ENCODE measurements at regions not wholly inside any gene's neighbourhood (a gene's known extent, or its start where the extent isn't known, plus 50 kb on each side); places are given as distances from the start of the nearest gene placed in this dataset.

DNA sequence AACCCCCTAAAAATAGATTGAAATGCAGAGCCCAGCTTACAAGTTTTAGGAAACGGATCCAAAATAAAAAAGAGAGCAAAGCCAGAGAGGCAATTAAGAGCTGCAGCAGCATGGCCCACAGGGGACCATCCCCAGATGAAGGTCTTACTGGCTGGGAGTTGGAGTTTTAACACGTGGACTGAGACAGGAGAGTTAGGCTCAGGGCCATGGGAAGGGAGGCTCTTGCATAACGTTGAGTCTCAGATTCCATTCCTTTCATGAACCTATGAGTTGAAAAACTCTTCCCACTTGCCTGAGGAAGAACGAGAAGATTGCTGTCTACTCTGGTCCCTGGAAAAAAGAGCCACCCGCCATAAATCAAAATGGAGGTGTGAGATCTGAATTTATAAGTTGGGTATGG lies 101.8 kb upstream of the NDUFV2 start:
- TF ChIP-seq GATA3 (IDR thresholded peaks at IDR 0.05; ENCODE audit: low read depth, low read length), result no peak

- TF ChIP-seq GATA2 (IDR thresholded peaks at IDR 0.05; ENCODE audit: low read depth, low read length) (no peak), GATA3 (IDR thresholded peaks at IDR 0.05; ENCODE audit: low read depth, low read length) (no peak)
Observed at GRCh38 chr18:9001209-9001608, 101.3 kb upstream of the NDUFV2 start.

- no peak for TF ChIP-seq GATA3 (IDR thresholded peaks at IDR 0.05; ENCODE audit: low read depth, low read length)
- TF ChIP-seq GATA2 (IDR thresholded peaks at IDR 0.05; ENCODE audit: low read depth, low read length), result no peak
Observed at GRCh38 chr18:9003406-9004100, 98.9 kb upstream of the NDUFV2 start.

DNA sequence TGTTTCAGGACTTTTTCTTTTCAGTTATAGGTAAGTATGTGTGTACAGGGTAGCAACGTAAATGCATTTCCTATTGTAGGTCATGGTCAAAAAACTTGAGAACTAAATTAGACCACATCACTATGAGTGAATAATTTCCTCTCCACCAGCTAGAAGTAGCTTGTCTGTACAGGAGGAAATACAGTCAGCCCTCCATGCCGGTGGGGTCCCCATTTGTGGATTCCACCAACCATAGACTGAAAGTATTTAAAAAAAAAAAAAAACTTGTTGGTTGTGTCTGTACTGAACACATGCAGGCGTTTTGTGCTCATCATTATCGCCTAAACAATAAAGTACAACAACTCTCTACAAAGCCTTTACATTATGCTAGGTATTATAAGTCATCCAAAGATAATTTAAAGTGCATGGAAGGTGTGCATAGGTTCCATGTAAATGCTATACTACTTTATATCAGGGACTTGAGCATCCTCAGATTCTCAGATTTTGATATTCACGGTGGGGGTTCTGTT lies 94.2 kb upstream of the NDUFV2 start:
- TF ChIP-seq GATA2 (IDR thresholded peaks at IDR 0.05; ENCODE audit: low read depth, low read length) (no peak), GATA3 (IDR thresholded peaks at IDR 0.05; ENCODE audit: low read depth, low read length) (no peak)

DNA sequence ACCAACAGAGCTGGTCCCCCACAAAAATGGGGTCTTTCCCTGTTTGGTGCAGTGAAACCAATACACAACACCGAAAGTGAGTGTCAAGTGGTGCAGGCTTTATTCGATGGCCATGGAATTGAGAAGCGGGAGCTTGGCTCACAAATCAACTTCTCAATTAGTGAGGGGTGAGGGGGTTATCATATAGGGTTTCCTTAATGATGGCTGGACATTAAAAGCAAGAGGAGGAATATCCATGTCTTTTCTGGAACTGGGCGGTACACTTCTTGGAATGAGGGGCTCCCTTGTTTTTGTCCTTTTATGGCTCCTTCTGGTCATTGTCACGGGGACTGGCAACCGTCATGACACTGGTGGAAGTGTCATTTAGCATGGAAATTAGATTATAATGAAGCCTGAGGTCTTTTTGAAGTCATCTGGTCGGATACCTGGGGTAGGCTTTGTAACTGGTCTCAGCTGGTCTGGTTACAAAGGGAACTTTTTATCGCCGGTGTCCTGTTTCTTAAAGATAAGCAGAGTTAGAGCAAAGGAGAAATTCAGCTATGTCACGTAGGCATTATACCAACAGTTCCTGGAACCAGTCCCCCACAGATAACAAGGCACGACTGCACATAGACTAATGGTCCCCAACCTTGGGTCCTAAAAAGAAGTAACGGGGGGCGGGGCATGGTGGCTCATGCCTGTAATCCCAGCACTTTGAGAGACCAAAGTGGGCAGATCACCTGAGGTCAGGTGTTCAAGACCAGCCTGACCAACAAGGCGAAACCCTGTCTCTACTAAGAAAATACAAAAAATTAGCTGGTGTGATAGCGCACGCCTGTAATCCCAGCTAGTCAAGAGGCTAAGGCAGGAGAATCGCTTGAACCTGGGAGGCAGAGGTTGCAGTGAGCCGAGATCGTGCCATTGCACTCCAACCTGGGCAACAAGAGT lies 93.5 kb upstream of the NDUFV2 start:
- TF ChIP-seq GATA2 (IDR thresholded peaks at IDR 0.05; ENCODE audit: low read depth, low read length) (no peak), GATA3 (IDR thresholded peaks at IDR 0.05; ENCODE audit: low read depth, low read length) (no peak)

DNA sequence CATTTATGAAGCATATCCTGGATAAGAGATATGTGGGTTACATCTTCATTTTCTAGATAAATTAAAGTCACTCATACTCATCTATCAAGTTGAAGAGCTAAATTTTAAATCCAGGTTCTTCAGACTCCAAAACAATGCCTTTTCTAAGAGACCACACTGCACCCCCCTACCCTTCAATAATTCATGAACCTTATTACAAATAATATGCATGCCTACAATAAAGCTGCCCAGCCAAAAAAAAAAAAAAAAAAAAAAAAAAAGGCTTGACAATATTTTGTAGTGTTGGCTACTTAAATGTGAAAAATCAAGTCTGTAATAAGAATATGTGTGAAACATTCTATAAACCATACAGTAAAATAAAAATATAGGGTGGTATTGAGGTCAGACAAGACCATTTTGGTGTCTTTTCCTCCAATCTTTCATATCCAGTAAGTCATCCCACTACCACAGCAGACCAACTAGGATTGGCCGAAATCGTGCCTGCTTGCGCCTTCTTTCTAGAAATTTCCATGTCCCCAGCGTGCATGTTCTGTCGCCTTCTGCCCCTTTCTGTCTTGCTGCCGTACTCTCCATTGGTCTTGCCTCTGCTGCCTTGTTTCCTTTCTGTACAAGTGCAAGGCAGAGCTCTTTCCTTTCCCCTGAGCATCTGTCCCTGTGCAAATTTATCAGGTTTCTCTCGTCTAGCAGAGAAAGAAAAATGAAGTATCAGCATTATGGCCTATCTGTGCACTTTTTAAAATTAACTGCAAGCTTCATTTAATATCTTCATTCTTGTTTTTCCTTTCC lies 92.6 kb upstream of the NDUFV2 start:
- TF ChIP-seq GATA2 (IDR thresholded peaks at IDR 0.05; ENCODE audit: low read depth, low read length), result no peak
- no peak for TF ChIP-seq GATA3 (IDR thresholded peaks at IDR 0.05; ENCODE audit: low read depth, low read length)

GRCh38 chr18:9011431-9011830 lies 91.1 kb upstream of the NDUFV2 start:
- no peak for TF ChIP-seq GATA2 (IDR thresholded peaks at IDR 0.05; ENCODE audit: low read depth, low read length)
- no peak for TF ChIP-seq GATA3 (IDR thresholded peaks at IDR 0.05; ENCODE audit: low read depth, low read length)

GRCh38 chr18:9013926-9014373 lies 88.5 kb upstream of the NDUFV2 start:
- TF ChIP-seq GATA2 (IDR thresholded peaks at IDR 0.05; ENCODE audit: low read depth, low read length) (no peak), GATA3 (IDR thresholded peaks at IDR 0.05; ENCODE audit: low read depth, low read length) (no peak)

DNA sequence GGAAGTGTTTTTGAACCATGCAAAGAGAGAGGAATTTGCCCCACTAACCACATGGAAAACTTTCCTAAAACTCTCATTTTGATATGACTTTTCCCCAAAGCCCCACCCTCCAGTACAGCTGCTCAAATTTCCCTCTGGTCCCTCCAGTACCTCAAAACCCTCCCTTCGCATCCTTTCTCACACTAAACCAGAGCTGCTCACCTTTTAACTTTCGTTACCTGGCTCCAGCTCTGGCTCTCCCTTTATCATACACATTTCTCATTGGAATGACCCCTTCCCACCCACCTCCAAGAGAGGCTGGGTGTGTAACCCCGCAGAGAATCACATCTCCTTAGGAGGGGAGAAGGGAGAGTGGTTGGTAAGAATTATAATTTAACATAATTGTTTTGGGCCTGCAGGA lies 86.8 kb upstream of the NDUFV2 start:
- TF ChIP-seq GATA3 (IDR thresholded peaks at IDR 0.05; ENCODE audit: low read depth, low read length) (no peak), GATA2 (IDR thresholded peaks at IDR 0.05; ENCODE audit: low read depth, low read length) (no peak)

DNA sequence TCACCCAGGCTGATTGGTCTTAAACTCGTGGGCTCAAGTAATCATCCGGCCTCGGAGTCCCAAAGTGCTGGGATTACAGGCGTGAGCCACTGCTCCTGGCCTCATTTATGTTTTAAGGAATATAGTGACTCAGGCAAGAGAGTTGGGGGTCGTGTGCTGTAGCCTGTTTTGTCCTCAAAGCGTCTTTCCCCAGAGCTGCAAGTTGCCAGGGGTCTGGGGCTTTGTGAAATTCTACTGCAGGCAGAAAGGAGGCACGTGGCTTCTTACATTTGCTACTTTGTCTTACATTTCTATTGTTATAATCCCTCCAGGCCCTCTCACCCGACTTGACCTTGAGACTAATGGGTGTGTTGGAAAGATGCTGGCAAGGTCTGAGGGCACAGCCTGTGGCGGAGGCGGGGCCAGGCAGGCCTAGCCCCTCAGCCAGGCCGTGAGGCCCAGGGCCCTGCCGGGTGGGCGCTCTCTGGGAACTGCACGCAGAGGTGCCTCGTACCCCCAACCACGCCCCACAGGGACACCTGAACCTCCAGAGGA lies 85.8 kb upstream of the NDUFV2 start:
- TF ChIP-seq GATA2 (IDR thresholded peaks at IDR 0.05; ENCODE audit: low read depth, low read length) (no peak), GATA3 (IDR thresholded peaks at IDR 0.05; ENCODE audit: low read depth, low read length) (no peak)

DNA sequence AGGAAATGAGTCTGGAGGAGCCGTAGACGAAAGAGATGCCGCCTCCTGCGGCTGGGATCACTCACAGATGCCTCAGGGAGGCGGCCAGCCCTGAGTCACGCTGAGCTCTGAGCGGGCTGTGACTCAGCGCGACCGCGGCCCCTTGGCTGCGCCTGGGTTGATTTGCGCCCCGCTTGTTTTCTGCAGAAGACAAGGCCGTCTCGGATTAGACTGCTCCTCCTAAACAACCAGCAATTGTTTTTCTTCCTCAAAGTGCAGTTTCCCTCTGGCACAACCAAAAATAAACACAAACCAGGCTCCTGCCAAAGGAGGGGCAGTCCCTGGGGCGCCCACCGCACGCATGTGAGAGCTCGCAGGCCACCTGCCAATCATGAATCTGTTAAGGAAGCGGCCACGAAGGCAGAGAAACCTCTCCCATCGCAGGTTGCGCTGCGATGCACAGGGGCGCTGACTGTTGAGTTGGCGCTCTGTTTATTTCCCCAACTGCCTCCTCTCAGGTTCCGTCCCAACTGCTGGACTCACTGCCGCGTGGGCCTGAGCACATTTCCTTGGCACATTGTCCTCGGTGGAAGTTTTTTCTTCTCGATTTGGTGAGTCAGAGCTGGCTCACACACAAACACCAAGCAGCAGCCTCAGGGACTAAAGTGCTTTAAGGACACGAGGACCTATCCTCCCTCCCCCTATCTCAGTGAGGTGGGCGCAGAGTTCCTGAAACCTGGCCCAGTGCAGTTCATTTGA lies 85.2 kb upstream of the NDUFV2 start:
- no peak for TF ChIP-seq GATA3 (IDR thresholded peaks at IDR 0.05; ENCODE audit: low read depth, low read length)
- TF ChIP-seq GATA2 (IDR thresholded peaks at IDR 0.05; ENCODE audit: low read depth, low read length), result no peak

DNA sequence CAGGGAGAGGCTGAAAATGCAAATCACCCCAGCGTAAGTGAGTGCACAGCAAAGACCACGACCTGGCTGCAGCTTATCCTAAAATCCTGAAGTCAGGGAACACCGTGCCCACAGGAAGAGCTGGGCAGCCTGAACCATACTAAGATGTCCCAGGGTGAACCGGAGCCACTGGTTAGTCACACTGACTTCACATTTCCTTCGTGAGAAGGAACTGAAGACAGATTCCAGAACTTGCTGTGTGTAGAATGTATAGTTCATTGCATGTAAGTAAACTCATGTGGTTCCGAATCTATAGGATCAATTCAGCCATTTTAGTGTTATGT lies 84.6 kb upstream of the NDUFV2 start:
- TF ChIP-seq GATA2 (IDR thresholded peaks at IDR 0.05; ENCODE audit: low read depth, low read length), result no peak
- no peak for TF ChIP-seq GATA3 (IDR thresholded peaks at IDR 0.05; ENCODE audit: low read depth, low read length)

- TF ChIP-seq GATA3 (IDR thresholded peaks at IDR 0.05; ENCODE audit: low read depth, low read length), result no peak
- TF ChIP-seq GATA2 (IDR thresholded peaks at IDR 0.05; ENCODE audit: low read depth, low read length), result no peak
Observed at GRCh38 chr18:9019135-9019534, 83.4 kb upstream of the NDUFV2 start.
